ENCODE measurements at regions not wholly inside any gene's neighbourhood (a gene's known extent, or its start where the extent isn't known, plus 50 kb on each side); places are given as distances from the start of the nearest gene placed in this dataset.

- no peaks in the 10 kb centered on the region for H4K20me1 ChIP-seq (ENCODE audit: control insufficient read depth, insufficient read depth, low read depth, low read length)
- TF ChIP-seq EZH2phosphoT487 (IDR thresholded peaks at IDR 0.05; ENCODE audit: borderline replicate concordance, low read length): no peak
- TF ChIP-seq, protein P1, sequence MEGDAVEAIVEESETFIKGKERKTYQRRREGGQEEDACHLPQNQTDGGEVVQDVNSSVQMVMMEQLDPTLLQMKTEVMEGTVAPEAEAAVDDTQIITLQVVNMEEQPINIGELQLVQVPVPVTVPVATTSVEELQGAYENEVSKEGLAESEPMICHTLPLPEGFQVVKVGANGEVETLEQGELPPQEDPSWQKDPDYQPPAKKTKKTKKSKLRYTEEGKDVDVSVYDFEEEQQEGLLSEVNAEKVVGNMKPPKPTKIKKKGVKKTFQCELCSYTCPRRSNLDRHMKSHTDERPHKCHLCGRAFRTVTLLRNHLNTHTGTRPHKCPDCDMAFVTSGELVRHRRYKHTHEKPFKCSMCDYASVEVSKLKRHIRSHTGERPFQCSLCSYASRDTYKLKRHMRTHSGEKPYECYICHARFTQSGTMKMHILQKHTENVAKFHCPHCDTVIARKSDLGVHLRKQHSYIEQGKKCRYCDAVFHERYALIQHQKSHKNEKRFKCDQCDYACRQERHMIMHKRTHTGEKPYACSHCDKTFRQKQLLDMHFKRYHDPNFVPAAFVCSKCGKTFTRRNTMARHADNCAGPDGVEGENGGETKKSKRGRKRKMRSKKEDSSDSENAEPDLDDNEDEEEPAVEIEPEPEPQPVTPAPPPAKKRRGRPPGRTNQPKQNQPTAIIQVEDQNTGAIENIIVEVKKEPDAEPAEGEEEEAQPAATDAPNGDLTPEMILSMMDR (IDR thresholded peaks at IDR 0.05; ENCODE audit: low read depth, low read length, poor library complexity, severe bottlenecking): no peak
- no peak overlapping the region for H3K4me3 ChIP-seq (ENCODE audit: low read length)
- no peaks in the 10 kb centered on the region for H3K36me3 ChIP-seq (ENCODE audit: control insufficient read depth, low read length)
- no peaks in the 10 kb centered on the region for H3K9me2 ChIP-seq (replicated peaks; ENCODE audit: control insufficient read depth, low read length)
- no peaks in the 10 kb centered on the region for H3K79me2 ChIP-seq (ENCODE audit: control insufficient read depth, low read length)
- no peak overlapping the region for H3K27ac ChIP-seq (ENCODE audit: low read depth, low read length)
- no peak overlapping the region for H3K4me2 ChIP-seq (ENCODE audit: low read length)
- H3K27me3 ChIP-seq (ENCODE audit: control insufficient read depth, low read length): no peaks in the 10 kb centered on the region
- H3K9me3 ChIP-seq (ENCODE audit: control insufficient read depth, insufficient read depth, low read length): no peaks in the 10 kb centered on the region
- no peaks in the 10 kb centered on the region for H3F3A ChIP-seq (ENCODE audit: control insufficient read depth, insufficient read depth)
- H3K4me1 ChIP-seq (ENCODE audit: control insufficient read depth, low read length): no peaks in the 10 kb centered on the region
Observed at GRCh38 chr4:14644580-14645282, 357.6 kb upstream of the CPEB2 start.

GRCh38 chr4:14646831-14647230 lies 355.4 kb upstream of the CPEB2 start:
- H3K27me3 ChIP-seq (ENCODE audit: control insufficient read depth, low read length): no peaks in the 10 kb centered on the region
- H3K9me2 ChIP-seq (replicated peaks; ENCODE audit: control insufficient read depth, low read length): no peaks in the 10 kb centered on the region
- no peaks in the 10 kb centered on the region for H4K20me1 ChIP-seq (ENCODE audit: control insufficient read depth, insufficient read depth, low read depth, low read length)
- H3F3A ChIP-seq (ENCODE audit: control insufficient read depth, insufficient read depth): no peaks in the 10 kb centered on the region
- no peaks in the 10 kb centered on the region for H3K4me1 ChIP-seq (ENCODE audit: control insufficient read depth, low read length)
- H3K9me3 ChIP-seq (ENCODE audit: control insufficient read depth, insufficient read depth, low read length): no peaks in the 10 kb centered on the region
- no peaks in the 10 kb centered on the region for H3K79me2 ChIP-seq (ENCODE audit: control insufficient read depth, low read length)
- no peak overlapping the region for H3K4me3 ChIP-seq (ENCODE audit: low read length)
- TF ChIP-seq, protein P1 (IDR thresholded peaks at IDR 0.05; ENCODE audit: low read depth, low read length, poor library complexity, severe bottlenecking): no peak
- TF ChIP-seq EZH2phosphoT487 (IDR thresholded peaks at IDR 0.05; ENCODE audit: borderline replicate concordance, low read length): no peak
- H3K27ac ChIP-seq (ENCODE audit: low read depth, low read length): no peak overlapping the region
- no peaks in the 10 kb centered on the region for H3K36me3 ChIP-seq (ENCODE audit: control insufficient read depth, low read length)
- no peak overlapping the region for H3K4me2 ChIP-seq (ENCODE audit: low read length)

GRCh38 chr4:14650127-14650526 lies 352.2 kb upstream of the CPEB2 start:
- H3K9me3 ChIP-seq (ENCODE audit: control insufficient read depth, insufficient read depth, low read length): no peaks in the 10 kb centered on the region
- no peaks in the 10 kb centered on the region for H3F3A ChIP-seq (ENCODE audit: control insufficient read depth, insufficient read depth)
- no peaks in the 10 kb centered on the region for H3K36me3 ChIP-seq (ENCODE audit: control insufficient read depth, low read length)
- no peak overlapping the region for H3K27ac ChIP-seq (ENCODE audit: low read depth, low read length)
- no peaks in the 10 kb centered on the region for H3K79me2 ChIP-seq (ENCODE audit: control insufficient read depth, low read length)
- H3K27me3 ChIP-seq (ENCODE audit: control insufficient read depth, low read length): no peaks in the 10 kb centered on the region
- TF ChIP-seq, protein P1 (IDR thresholded peaks at IDR 0.05; ENCODE audit: low read depth, low read length, poor library complexity, severe bottlenecking): no peak
- TF ChIP-seq EZH2phosphoT487 (IDR thresholded peaks at IDR 0.05; ENCODE audit: borderline replicate concordance, low read length): no peak
- H3K4me1 ChIP-seq (ENCODE audit: control insufficient read depth, low read length): no peaks in the 10 kb centered on the region
- H3K4me3 ChIP-seq (ENCODE audit: low read length): no peak overlapping the region
- no peak overlapping the region for H3K4me2 ChIP-seq (ENCODE audit: low read length)
- no peaks in the 10 kb centered on the region for H3K9me2 ChIP-seq (replicated peaks; ENCODE audit: control insufficient read depth, low read length)
- no peaks in the 10 kb centered on the region for H4K20me1 ChIP-seq (ENCODE audit: control insufficient read depth, insufficient read depth, low read depth, low read length)

Measured in DOHH2 (cell line).